AG09319 (cell line): ENCODE measurements at regions not wholly inside any gene's neighbourhood (a gene's known extent, or its start where the extent isn't known, plus 50 kb on each side); places are given as distances from the start of the nearest gene placed in this dataset.

Source experiments
- DNase-seq: peaks from one replicate; pipeline ENCODE4 v3.0.0-alpha.2; 2010; ENCODE audit warnings: low read depth; ENCODE audit errors: extremely low read depth
- CTCF ChIP-seq: IDR thresholded peaks from 2 replicates; pipeline ENCODE4 v1.5.1; 2011; ENCODE audit warnings: low read depth, mild to moderate bottlenecking, inconsistent platforms, low read length, moderate library complexity

GRCh38 chr2:225938991-225939390, 539.5 kb downstream of the NYAP2 start:
- TF ChIP-seq CTCF = no peak
- no peak for DNase-seq

DNA sequence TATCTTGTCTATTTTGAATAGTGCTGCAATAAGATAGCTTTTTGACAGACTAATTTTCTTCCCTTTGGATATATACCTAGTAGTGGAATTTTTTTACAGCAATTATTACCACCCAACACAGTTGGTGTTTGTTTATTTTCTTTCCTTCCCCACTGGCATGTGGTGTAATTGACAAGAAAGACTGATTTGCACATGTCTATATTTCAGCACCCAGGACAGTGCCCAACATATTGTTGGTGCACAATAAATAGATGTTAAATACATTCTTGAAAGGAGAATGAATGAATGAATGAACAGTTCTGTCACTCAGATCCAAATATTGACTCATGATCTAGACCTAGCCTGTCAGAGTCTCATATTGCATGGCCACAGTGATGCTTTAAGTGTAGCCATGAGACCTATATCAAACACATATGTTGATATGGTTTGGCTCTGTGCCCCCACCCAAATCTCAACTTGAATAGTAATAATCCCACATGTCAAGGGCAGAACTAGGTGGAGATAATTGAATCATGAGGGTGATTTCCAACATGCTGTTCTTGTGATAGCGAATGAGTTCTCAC, 538.2 kb downstream of the NYAP2 start:
- TF ChIP-seq CTCF = no peak
- DNase-seq = no peak

DNA sequence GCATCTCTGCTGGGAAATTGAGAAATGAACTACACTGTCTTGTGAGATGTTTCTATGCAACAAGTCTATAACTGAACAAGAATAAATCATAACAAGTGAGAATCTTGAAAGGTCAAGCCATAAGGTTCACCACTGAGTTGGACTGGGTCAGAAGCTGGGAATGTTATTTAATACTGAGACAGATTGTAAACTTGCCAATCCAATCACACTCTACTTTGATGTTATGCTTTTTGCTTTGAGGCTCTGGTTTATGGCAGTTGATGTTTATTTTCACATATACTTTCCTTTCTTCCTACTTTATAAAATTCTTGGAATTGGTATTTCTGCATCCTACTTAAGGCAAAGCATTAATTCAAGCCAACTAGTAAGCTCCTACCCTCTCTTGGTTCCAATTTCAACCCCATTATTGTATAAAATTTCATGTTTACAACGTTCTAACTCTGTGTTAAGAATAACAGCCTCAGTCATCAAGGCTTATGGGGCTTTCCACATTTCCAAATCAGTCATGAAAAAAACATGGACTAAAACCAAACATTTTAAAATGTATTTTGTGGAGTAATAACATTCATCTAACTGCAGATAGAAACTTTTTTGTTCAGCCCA, 533.4 kb downstream of the NYAP2 start:
- no peak for TF ChIP-seq CTCF
- DNase-seq = peak; percentile 14

DNA sequence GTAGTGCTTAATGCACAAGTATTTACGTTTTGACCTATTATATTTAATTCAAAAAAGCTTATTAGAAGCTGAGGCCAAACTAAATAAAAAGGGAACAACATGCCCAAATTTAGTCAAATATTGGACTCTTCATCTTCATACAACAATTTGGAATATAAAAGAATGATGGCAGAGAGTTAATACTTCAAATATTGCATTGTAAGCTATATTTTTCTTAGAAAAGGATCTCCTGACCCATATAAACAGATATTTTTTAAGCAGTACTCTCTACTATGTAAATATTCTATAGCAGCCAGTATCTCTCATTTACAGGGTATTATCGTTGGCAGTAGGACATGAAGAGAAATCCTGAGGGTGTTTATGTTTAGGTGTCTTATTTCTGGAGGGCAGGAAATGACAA, 531.2 kb downstream of the NYAP2 start:
- no peak for DNase-seq

DNA sequence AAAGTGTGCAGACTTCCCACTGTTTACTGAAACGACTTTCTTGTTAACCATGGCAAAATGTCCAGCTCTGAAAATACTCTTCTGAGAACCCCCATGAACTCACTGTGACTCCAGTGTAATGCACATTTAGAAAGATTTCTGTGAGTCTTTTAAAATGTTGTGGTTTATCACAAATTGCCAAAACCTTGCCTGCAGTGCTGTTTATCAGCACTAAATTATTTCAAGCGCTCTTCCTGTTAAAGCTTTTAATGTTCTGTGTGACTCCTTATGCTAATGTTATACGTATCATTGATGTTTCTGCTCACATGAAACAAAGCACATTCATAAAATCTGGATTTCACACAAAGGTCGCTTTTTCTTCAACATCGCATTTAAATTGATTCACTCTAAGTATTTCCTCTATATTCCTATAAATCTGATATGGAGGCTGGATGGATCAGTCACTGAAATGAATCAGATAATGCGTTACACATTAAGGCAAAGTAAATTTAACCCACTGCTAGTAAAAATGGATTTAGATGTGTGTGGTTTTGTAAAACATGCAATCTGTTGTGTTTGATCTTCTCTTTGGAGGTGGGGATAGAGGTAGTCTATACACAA, 521.2 kb downstream of the NYAP2 start:
- no peak for TF ChIP-seq CTCF
- DNase-seq = no peak

More for the DNA sequence above, 531.2 kb downstream of the NYAP2 start:
- TF ChIP-seq CTCF = no peak

DNA sequence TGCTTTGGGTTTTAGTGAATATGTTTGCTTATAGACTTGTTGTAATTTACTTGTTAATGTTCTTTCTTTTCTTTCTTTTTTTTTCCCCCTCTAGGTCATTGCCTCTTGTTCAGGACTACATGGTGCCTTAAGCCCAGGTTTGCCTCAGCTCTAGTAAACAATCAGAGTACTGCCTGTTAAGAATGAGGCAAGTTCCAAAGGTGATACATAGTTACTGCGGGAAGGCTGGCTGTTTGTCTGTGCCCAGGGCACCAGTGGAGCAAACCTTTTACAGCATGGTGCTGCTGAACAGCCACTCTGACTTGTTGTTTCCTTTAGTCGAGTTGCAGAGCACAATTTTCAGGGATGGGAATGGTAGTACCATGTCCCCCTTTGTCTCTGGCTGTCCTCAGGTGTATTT, 517.2 kb downstream of the NYAP2 start:
- TF ChIP-seq CTCF = no peak
- no peak for DNase-seq

DNA sequence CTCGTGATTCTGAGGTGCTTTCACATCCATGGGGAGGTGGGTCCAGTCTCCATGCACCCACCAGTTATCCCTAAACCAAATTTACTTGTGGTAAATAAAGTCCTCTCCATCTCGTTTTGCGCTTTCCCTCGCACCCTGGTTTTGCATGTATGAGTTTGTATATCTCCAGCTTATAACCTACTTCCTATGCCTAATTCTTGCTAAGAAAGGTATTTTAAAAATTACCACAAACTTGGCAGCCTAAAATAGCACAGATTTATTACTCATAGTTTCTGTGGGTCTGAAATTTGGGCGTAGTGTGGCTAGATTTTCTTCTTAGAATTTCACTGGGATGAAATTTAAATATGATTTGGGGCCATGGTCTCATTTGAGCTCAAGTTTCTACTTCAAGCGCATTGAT, 511.5 kb downstream of the NYAP2 start:
- no peak for TF ChIP-seq CTCF
- no peak for DNase-seq
